OCI-LY1 (cell line): ENCODE measurements at regions not wholly inside any gene's neighbourhood (a gene's known extent, or its start where the extent isn't known, plus 50 kb on each side); places are given as distances from the start of the nearest gene placed in this dataset.

Source experiments
- CTCF ChIP-seq: fragments of 200-600 bp; sonication (generic), shearing (Covaris generic); IDR thresholded peaks from 2 replicates; pipeline ENCODE4 v1.5.1; 2017; ENCODE audit warnings: mild to moderate bottlenecking, antibody characterized with exemption, low read length, moderate library complexity, mixed read lengths
- EZH2 ChIP-seq: fragments of 200-600 bp; sonication (generic), shearing (Covaris generic); IDR thresholded peaks from 2 replicates; pipeline ENCODE4 v1.8.0; 2017; ENCODE audit warnings: borderline replicate concordance, mixed run types, mild to moderate bottlenecking, antibody characterized with exemption, low read length, moderate library complexity, mixed read lengths

- TF ChIP-seq CTCF: no peak
- no peak for TF ChIP-seq EZH2
Measured at GRCh38 chr14:27890259-27890658, 876.3 kb upstream of the FOXG1 start.
